AG10803 (cell line): ENCODE measurements at regions not wholly inside any gene's neighbourhood (a gene's known extent, or its start where the extent isn't known, plus 50 kb on each side); places are given as distances from the start of the nearest gene placed in this dataset.

Source experiments
- DNase-seq: peaks from one replicate; pipeline ENCODE4 v3.0.0; 2010; ENCODE audit warnings: low read depth
- H3K4me3 ChIP-seq: 2 replicates; pipeline ENCODE4 v1.5.1; 2011; ENCODE audit warnings: mild to moderate bottlenecking, low read length, control low read depth
- TF ChIP-seq, protein P1 (sequence below): conservative IDR thresholded peaks from 2 replicates; pipeline ENCODE4 v1.5.1; 2011; ENCODE audit warnings: mild to moderate bottlenecking, low read length, control low read depth, inconsistent platforms

DNA sequence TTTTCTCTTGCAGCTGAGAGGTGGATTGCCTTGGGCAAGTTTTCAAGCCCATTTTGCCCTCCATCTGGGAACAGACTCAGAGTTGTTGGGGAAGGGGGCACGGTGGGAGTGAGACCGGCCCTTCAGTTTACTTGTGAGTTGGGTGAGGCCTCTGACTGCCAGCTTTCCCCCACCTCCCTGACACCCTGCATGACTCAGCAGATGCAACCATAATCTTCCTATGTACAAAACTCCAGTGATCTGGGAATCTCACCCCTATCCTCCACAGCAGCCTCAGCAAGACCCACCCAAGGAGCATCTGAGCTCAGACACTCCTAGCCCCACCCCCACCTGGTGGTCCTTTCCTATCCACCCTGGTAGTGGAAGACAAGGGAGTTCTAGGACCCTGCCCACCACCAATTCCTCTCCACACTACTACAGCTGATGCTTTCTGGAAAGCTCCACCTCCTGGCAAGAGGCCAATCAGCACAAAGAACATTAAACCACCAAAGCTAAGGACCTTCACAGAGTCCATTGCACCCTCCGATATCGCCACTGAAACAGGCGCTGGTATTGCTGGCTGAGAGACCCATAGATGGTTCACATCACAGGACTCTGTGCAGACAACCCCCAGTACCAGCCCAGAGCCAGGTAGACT, 99.4 kb upstream of the STK26 start:
- TF ChIP-seq, protein P1, sequence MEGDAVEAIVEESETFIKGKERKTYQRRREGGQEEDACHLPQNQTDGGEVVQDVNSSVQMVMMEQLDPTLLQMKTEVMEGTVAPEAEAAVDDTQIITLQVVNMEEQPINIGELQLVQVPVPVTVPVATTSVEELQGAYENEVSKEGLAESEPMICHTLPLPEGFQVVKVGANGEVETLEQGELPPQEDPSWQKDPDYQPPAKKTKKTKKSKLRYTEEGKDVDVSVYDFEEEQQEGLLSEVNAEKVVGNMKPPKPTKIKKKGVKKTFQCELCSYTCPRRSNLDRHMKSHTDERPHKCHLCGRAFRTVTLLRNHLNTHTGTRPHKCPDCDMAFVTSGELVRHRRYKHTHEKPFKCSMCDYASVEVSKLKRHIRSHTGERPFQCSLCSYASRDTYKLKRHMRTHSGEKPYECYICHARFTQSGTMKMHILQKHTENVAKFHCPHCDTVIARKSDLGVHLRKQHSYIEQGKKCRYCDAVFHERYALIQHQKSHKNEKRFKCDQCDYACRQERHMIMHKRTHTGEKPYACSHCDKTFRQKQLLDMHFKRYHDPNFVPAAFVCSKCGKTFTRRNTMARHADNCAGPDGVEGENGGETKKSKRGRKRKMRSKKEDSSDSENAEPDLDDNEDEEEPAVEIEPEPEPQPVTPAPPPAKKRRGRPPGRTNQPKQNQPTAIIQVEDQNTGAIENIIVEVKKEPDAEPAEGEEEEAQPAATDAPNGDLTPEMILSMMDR = no peak
- no peak for DNase-seq
- H3K4me3 ChIP-seq = no peak overlapping the region

- DNase-seq = no peak
- TF ChIP-seq, protein P1 = no peak
- no peak overlapping the region for H3K4me3 ChIP-seq
Measured at GRCh38 chrX:131938749-131939148, 84.4 kb upstream of the STK26 start.

DNA sequence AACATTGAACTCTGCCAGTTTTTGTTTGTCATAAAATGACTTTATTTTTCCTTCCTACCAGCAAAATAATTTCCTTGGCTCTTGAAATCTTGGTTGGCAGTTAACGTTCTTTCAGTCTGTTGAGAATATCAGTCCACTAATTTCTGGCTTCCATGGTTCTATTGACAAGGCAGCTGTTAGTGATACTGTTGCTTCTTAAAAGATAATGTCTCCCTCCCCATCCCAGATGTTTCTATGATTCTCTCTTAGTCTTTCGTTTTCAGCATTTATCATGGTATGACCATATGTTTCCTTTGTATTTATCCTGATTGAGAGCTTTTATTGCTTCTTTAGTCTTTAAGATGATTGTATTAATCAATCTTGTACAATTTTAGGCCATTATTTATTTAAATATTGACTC, 81.1 kb upstream of the STK26 start:
- TF ChIP-seq, protein P1 = no peak
- no peak overlapping the region for H3K4me3 ChIP-seq
- DNase-seq = no peak

DNA sequence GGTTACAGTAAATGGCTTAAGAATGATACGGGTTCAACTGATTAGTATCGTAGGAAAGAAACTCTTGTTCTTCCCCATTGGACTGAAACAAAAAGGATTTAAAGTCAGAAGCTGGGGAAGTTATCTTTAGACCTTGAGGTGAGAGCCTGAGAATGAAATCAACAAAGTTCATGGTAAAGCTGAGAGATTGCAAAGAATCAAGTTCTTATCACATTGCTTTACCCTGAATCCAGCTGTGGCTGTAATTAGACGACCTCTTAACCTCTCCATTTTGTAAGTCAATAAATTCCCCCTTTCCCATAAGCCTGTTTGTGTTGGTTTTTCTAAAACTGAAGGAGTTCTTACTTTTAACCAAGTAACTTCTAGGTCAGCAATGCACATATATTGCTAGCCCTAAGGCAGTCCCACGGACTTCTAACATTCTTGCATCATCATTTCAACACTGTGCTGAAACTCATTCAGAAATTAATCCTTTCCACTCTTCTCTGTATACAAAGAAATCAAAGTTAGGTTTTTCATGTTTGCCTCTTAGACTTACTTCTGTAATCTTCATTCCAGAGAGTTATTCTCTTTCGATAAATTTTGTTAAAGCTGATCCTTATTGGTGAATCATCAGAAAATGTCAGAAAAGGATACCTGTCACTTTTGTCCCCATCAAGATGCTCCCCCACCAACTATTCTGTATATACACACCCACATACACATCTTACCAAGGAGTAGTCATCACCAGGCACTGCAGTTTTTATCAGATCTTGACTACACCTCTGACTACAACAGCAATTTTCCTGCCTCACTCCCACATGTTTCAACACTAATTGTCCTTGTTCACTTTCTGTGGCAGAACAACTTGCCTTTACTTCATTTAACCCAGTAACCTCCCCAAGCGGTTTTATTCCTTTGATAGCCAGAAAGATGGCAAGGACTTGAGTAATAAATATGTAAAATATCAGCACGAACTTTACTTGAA, 77.9 kb upstream of the STK26 start:
- DNase-seq = no peak
- no peak overlapping the region for H3K4me3 ChIP-seq
- TF ChIP-seq, protein P1 = no peak

GRCh38 chrX:131951166-131951565, 71.9 kb upstream of the STK26 start:
- TF ChIP-seq, protein P1 = no peak
- no peak overlapping the region for H3K4me3 ChIP-seq
- DNase-seq = no peak

GRCh38 chrX:131955099-131955777, 67.9 kb upstream of the STK26 start:
- TF ChIP-seq, protein P1 = no peak
- H3K4me3 ChIP-seq = no peak overlapping the region
- DNase-seq = no peak
